VCaP (cell line): ENCODE measurements at regions not wholly inside any gene's neighbourhood (a gene's known extent, or its start where the extent isn't known, plus 50 kb on each side); places are given as distances from the start of the nearest gene placed in this dataset.
"Not testable (repeated sequence)": the region's sequence is repeated elsewhere in the genome, so short reads cannot be mapped to it uniquely, and the experiment has no call there.

Experiments used
- H3K27ac ChIP-seq: fragments of 450-650 bp; 2 replicates; pipeline ENCODE4 v1.5.1; 2017
- CTCF ChIP-seq: fragments of 450-650 bp; conservative IDR thresholded peaks from 2 replicates; pipeline ENCODE4 v1.5.1; 2017; ENCODE audit warnings: mild to moderate bottlenecking, moderate library complexity

GRCh38 chr3:176119826-176120225 is 1077.5 kb downstream of the TBL1XR1 start:
- TF ChIP-seq CTCF = no peak
- H3K27ac ChIP-seq = no peak overlapping the region

GRCh38 chr3:176106380-176106779 is 1090.9 kb downstream of the TBL1XR1 start:
- no peak for TF ChIP-seq CTCF
- H3K27ac ChIP-seq = no peak overlapping the region

DNA sequence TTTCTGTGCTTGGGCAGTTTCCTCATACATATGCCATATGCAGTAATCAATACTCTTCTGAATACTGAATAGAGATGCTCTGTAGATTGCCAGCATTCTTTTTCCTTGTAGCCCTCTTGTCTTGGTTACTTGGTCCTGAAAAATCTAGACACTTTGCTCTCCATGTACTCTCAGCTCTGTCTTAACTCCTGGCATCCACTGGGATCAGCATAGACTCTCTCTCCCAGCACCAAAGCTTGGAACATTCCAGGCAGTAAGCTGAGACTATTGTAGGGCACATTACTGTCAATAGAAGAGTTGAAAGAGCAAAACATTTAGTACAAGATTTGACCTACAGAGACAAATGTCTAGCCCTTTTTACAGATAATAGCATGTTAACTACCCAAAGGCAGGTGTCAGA is 1100.3 kb downstream of the TBL1XR1 start:
- no peak for TF ChIP-seq CTCF
- H3K27ac ChIP-seq = peak overlapping the region; percentile 48

- not testable (repeated sequence) for H3K27ac ChIP-seq
Measured at GRCh38 chr3:176093892-176094291, 1103.4 kb downstream of the TBL1XR1 start.

DNA sequence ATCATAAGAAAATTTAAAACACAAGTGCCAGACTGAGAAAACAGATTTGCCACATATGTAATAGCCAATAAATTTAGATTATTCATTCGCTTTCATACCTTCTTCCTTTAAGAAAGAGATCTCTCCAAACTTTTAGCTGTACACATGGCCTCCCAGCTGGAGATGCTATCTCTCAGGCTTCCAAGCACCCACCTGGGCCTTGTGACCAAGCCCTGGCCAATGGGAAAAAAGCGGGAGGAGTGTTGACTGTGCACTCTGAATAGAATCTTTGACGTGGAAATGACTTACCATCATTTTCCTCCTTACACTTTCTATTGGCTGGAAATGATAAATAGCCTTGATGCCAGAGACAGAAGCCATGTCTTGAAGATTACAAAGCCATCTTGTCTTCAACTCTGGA is 1106.6 kb downstream of the TBL1XR1 start:
- no peak for TF ChIP-seq CTCF
- no peak overlapping the region for H3K27ac ChIP-seq

- no peak for TF ChIP-seq CTCF
- no peak overlapping the region for H3K27ac ChIP-seq
Measured at GRCh38 chr3:176088962-176089383, 1108.3 kb downstream of the TBL1XR1 start.

DNA sequence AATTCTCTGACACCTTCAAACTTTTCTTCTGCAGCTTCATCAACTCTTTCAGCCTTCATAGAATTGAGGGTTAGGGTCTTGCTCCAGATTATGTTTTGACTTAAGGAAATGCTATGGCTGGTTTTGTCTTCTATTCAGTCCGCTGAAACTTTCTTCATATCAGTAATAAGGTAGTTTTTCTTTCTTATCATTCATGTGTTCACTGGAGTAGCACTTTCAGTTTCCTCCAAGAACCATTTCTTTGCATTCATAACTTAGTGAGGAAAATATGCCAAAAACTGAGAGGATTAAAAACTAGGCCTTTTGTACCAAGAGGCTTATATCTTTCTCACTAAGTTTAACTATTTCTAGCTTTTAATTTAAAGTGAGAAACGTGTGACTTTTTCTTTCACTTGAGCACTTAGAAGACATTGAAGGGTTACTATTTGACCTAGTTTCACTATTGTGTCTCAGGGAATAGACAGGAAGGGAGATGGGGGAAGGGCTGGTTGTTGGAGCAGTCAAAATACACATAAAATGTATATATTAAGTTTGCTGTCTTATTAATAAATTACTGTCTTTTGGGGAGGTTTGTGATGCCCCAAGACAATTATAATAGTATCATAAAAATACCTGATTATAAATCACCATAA is 1110.1 kb downstream of the TBL1XR1 start:
- no peak overlapping the region for H3K27ac ChIP-seq
- no peak for TF ChIP-seq CTCF

DNA sequence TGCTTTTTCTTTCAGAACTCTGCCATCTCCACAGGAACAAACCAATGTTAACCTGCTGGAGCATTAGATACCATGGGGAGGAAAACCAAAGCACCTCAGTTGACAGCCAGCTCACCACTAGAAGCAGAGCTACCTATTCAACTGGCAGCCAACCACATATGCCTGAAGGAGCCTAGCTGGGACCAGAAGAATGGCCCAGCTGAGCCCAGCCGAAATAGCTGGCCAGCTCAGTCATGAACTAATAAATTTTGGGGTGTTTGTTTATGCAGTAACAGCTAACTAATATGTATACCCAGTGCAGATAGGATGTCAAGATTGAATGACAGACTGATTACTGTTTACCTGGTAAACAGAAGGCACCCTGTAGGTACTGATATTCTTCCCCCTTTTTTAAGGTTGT is 1117.5 kb downstream of the TBL1XR1 start:
- H3K27ac ChIP-seq = no peak overlapping the region
- TF ChIP-seq CTCF = no peak
